ENCODE measurements at regions not wholly inside any gene's neighbourhood (a gene's known extent, or its start where the extent isn't known, plus 50 kb on each side); places are given as distances from the start of the nearest gene placed in this dataset.

GRCh38 chr17:51427856-51428255 lies 167.5 kb downstream of the UTP18 start:
- WGBS (ENCODE audit: insufficient coverage, insufficient replicate concordance, low lambda C conversion rate, missing lambda C conversion rate), result 3% methylated on average over 4 of the region's 4 CpGs

More at GRCh38 chr17:51427856-51428255, 167.5 kb downstream of the UTP18 start:
- intact Hi-C loops (cut with micrococcal nuclease; ENCODE audit: unreplicated experiment) (no loop called here), in situ Hi-C loops (cut with MboI) (no loop called here)
- H3K4me2 ChIP-seq (ENCODE audit: control insufficient read depth, insufficient read depth), result no peak overlapping the region; the same call in 1 of the 2 replicates
- peak; percentile 94 for ATAC-seq
- H3K36me3 ChIP-seq (ENCODE audit: control insufficient read depth in 2 of 2, insufficient read depth in 2 of 2, low read length in 1 of 2), result no peaks in the 10 kb centered on the region
- CTCF ChIA-PET, result no interaction called here
- H3K79me2 ChIP-seq (ENCODE audit: control insufficient read depth, insufficient read depth, low read length), result no peaks in the 10 kb centered on the region
- H3K4me1 ChIP-seq (ENCODE audit: control insufficient read depth, insufficient read depth, low read length), result peaks cover 4% of the 10 kb centered on the region; the same call in 1 of the 2 replicates
- POLR2A ChIA-PET, result no interaction called here
- peak; percentile 26 for DNase-seq (ENCODE audit: low read depth, low spot score)
- H2AFZ ChIP-seq (ENCODE audit: control insufficient read depth, low read depth, low read length), result peak overlapping the region; percentile 3; the same call in 1 of the 2 replicates
- H3K27ac ChIP-seq (ENCODE audit: control insufficient read depth, insufficient read depth), result no peak overlapping the region
- H3K27me3 ChIP-seq (replicated peaks in 1 of 2; ENCODE audit: control insufficient read depth in 2 of 2, insufficient read depth in 2 of 2, low read length in 1 of 2), result no peaks in the 10 kb centered on the region
- H3K9ac ChIP-seq (ENCODE audit: control insufficient read depth, insufficient read depth, low read length), result no peak overlapping the region
- no peak for FAIRE-seq
- no peaks in the 10 kb centered on the region for H3K9me3 ChIP-seq (replicated peaks; ENCODE audit: control insufficient read depth, insufficient read depth, low read length)
- no TSS peak for BruUV-seq (replicated peaks)
- RAD21 ChIA-PET (ENCODE audit: unreplicated experiment), result no interaction called here
- SMC1A ChIA-PET (ENCODE audit: uncharacterized antibody, unreplicated experiment), result interaction anchor here (1.7 kb wide), 1 partner anchor 56 kb away, joined by 5 read pairs; no protein-coding TSS in a partner anchor
- no peaks in the 10 kb centered on the region for H4K20me1 ChIP-seq (ENCODE audit: control insufficient read depth, insufficient read depth)
- H3K4me3 ChIP-seq, result no peak overlapping the region
- TF ChIP-seq RUNX3 (IDR thresholded peaks at IDR 0.05; ENCODE audit: low read length), result peak; percentile 12; the same call in 1 of the 2 replicates
- no peak for TF ChIP-seq SUPT20H (IDR thresholded peaks at IDR 0.05; ENCODE audit: borderline replicate concordance, control insufficient read depth, low read depth, low read length)
- TF ChIP-seq ZBTB4 (CRISPR knock-in tag; IDR thresholded peaks at IDR 0.05), result no peak
- TF ChIP-seq TCF7 (IDR thresholded peaks at IDR 0.05; ENCODE audit: borderline replicate concordance), result no peak
- no peak for TF ChIP-seq ZNF274 (IDR thresholded peaks at IDR 0.05; ENCODE audit: insufficient read depth, insufficient read length)
- no peak for TF ChIP-seq ZNF217 (IDR thresholded peaks at IDR 0.05)
- TF ChIP-seq IRF4 (IDR thresholded peaks at IDR 0.05; ENCODE audit: low read depth, low read length), result no peak
- TF ChIP-seq KAT2A (conservative IDR thresholded peaks at IDR 0.05; ENCODE audit: control insufficient read depth, low read depth, low read length), result no peak
- TF ChIP-seq SP1 (IDR thresholded peaks at IDR 0.05; ENCODE audit: low read depth, low read length), result no peak
- TF ChIP-seq KLF5 (IDR thresholded peaks at IDR 0.05; ENCODE audit: partially characterized antibody), result no peak
- no peak for TF ChIP-seq EGR1 (IDR thresholded peaks at IDR 0.05; ENCODE audit: borderline replicate concordance in 1 of 2, low read depth in 2 of 2, low read length in 2 of 2)
- peak; percentile 24 to 45; a peak in 3 of 4 replicates for TF ChIP-seq IKZF2 (IDR thresholded peaks at IDR 0.05)
- TF ChIP-seq ZSCAN29 (IDR thresholded peaks at IDR 0.05), result no peak
- no peak for TF ChIP-seq HDGF (IDR thresholded peaks at IDR 0.05)
- no peak for TF ChIP-seq CHD1 (IDR thresholded peaks at IDR 0.05; ENCODE audit: low read depth, low read length)
- no peak for TF ChIP-seq NFYA (IDR thresholded peaks at IDR 0.05; ENCODE audit: borderline replicate concordance, low read depth, low read length)
- TF ChIP-seq RCOR1 (conservative IDR thresholded peaks at IDR 0.05; ENCODE audit: low read depth, low read length), result no peak
- no peak for TF ChIP-seq STAT1 (conservative IDR thresholded peaks at IDR 0.05)
- peak; percentile 39; the same call in 1 of the 2 replicates for TF ChIP-seq EED (IDR thresholded peaks at IDR 0.05; ENCODE audit: low read depth)
- 0 out of 2 replicates have a peak, but pooled peaks have one; percentile 15 for TF ChIP-seq SPI1 (IDR thresholded peaks at IDR 0.05; ENCODE audit: borderline replicate concordance, insufficient read depth, low read depth, low read length)

Data from GM12878 (cell line).